Keratinocyte (primary cell): ENCODE measurements at regions not wholly inside any gene's neighbourhood (a gene's known extent, or its start where the extent isn't known, plus 50 kb on each side); places are given as distances from the start of the nearest gene placed in this dataset.

Source experiments
- DNase-seq: peaks from one replicate; pipeline ENCODE4 v3.0.0-alpha.2; 2011; ENCODE audit warnings: low read depth, missing footprints, low spot score
- FAIRE-seq: peaks from 2 replicates; lab custom pipeline; 2011; peaks lifted over from hg19 to GRCh38; lab: Jason Lieb, UNC
- H2AFZ ChIP-seq: 2 replicates; pipeline ENCODE4 v1.6.0; 2012; ENCODE audit warnings: low read length, control low read depth, inconsistent platforms; ENCODE audit not compliant: control insufficient read depth
- H3K27ac ChIP-seq: 2 replicates; pipeline ENCODE4 v1.5.1; 2011; ENCODE audit warnings: low read length; ENCODE audit not compliant: control insufficient read depth, insufficient read depth
- H3K27me3 ChIP-seq: 3 replicates; pipeline ENCODE4 v1.6.0; 2011; ENCODE audit warnings: low read length; ENCODE audit not compliant: control insufficient read depth, insufficient read depth; ENCODE audit errors: extremely low read depth
- H3K36me3 ChIP-seq, 2 experiments: 2 replicates in 1 of 2; 3 replicates in 1 of 2; pipeline ENCODE4 v1.5.1; 2011; ENCODE audit warnings: low read length in 2 of 2, mild to moderate bottlenecking in 1 of 2; ENCODE audit not compliant: control insufficient read depth in 2 of 2, insufficient read depth in 2 of 2; ENCODE audit errors: extremely low read depth in 1 of 2
- H3K4me1 ChIP-seq: 3 replicates; pipeline ENCODE4 v1.5.1; 2011; ENCODE audit warnings: low read length; ENCODE audit not compliant: control insufficient read depth, insufficient read depth; ENCODE audit errors: extremely low read depth
- H3K4me2 ChIP-seq: 3 replicates; pipeline ENCODE4 v1.6.0; 2011; ENCODE audit warnings: low read depth, low read length; ENCODE audit not compliant: control insufficient read depth, insufficient read depth; ENCODE audit errors: extremely low read depth
- H3K4me3 ChIP-seq, 3 experiments: fragments of 200-600 bp in 1 of 3; sonication (generic) in 1 of 3; 2 replicates in 2 of 3; 3 replicates in 1 of 3; pipeline ENCODE4 v1.5.1; 2011 to 2016; ENCODE audit warnings: low read length in 3 of 3, mild to moderate bottlenecking in 3 of 3, control low read depth in 2 of 3, inconsistent platforms in 1 of 3, low read depth in 1 of 3, mixed read lengths in 1 of 3, mixed run types in 1 of 3, moderate library complexity in 1 of 3; ENCODE audit not compliant: control insufficient read depth in 2 of 3, insufficient read depth in 2 of 3; ENCODE audit errors: extremely low read depth in 1 of 3
- H3K79me2 ChIP-seq: 2 replicates; pipeline ENCODE4 v1.6.0; 2012; ENCODE audit warnings: low read length; ENCODE audit not compliant: control insufficient read depth, insufficient read depth
- H3K9ac ChIP-seq: 3 replicates; pipeline ENCODE4 v1.6.0; 2011; ENCODE audit warnings: low read length; ENCODE audit not compliant: control insufficient read depth, insufficient read depth; ENCODE audit errors: extremely low read depth
- H3K9me1 ChIP-seq: 3 replicates; pipeline ENCODE4 v1.6.0; 2011; ENCODE audit warnings: low read length; ENCODE audit not compliant: control insufficient read depth, insufficient read depth; ENCODE audit errors: extremely low read depth
- H3K9me3 ChIP-seq: 2 replicates; pipeline ENCODE4 v1.5.1; 2012; ENCODE audit warnings: low read depth, low read length; ENCODE audit not compliant: control insufficient read depth
- H4K20me1 ChIP-seq: 3 replicates; pipeline ENCODE4 v1.6.0; 2011; ENCODE audit warnings: low read length; ENCODE audit not compliant: control insufficient read depth, insufficient read depth; ENCODE audit errors: extremely low read depth
- EZH2 ChIP-seq: IDR thresholded peaks from one replicate; pipeline ENCODE4 v1.6.1; 2012; ENCODE audit warnings: inconsistent platforms, mild to moderate bottlenecking, low read length, moderate library complexity
- dilution Hi-C: fragments of 300-500 bp; cut with MboI; formaldehyde crosslinking; loops from one replicate; pipeline ENCODE4 v1.7.0; 2020; ENCODE audit warnings: low sequenced_read_pairs; ENCODE audit not compliant: extremely low pct_ligation_motif_present
- TF ChIP-seq, protein P1 (sequence below), 3 experiments: IDR thresholded peaks in 1 of 3; conservative IDR thresholded peaks in 1 of 3; optimal IDR thresholded peaks in 1 of 3; 2 replicates in 2 of 3; 3 replicates in 1 of 3; pipeline versions ENCODE3 to v1.5.1; 2011; ENCODE audit warnings: low read length in 3 of 3, mild to moderate bottlenecking in 3 of 3, moderate library complexity in 2 of 3, control low read depth in 1 of 3, inconsistent platforms in 1 of 3; ENCODE audit not compliant: insufficient read depth in 2 of 3; ENCODE audit errors: extremely low read depth in 1 of 3

DNA sequence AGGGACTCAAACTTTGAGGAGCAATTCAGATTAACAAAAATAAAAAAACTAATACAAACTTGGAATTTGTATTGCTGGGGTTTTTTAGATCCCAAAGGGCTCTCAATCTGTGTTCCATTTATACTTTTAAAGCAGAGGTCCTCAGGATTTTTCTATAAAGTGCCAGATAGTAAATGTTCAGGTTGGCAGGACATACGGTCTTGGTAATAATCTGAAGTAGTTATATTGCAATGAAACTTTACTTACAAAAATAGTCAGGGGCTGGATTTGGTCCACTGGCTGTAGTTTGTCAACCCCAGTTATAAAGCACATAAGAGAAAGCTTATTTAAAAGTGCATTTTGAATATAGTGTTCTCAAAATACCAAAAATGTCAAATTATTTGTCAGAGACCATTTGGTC is 164.1 kb upstream of the CTSO start:
- peaks cover 10% of the 10 kb centered on the region for H3K4me1 ChIP-seq
- dilution Hi-C loops: no loop called here
- no peak overlapping the region for H3K27ac ChIP-seq
- DNase-seq (no peak), FAIRE-seq (no peak)
- no peaks in the 10 kb centered on the region for H3K9me1 ChIP-seq
- H3K4me3 ChIP-seq: no peak overlapping the region
- no peak overlapping the region for H2AFZ ChIP-seq
- no peaks in the 10 kb centered on the region for H3K9me3 ChIP-seq
- no peaks in the 10 kb centered on the region for H3K79me2 ChIP-seq
- no peak overlapping the region for H3K9ac ChIP-seq
- no peaks in the 10 kb centered on the region for H4K20me1 ChIP-seq
- TF ChIP-seq EZH2: no peak
- TF ChIP-seq, protein P1, sequence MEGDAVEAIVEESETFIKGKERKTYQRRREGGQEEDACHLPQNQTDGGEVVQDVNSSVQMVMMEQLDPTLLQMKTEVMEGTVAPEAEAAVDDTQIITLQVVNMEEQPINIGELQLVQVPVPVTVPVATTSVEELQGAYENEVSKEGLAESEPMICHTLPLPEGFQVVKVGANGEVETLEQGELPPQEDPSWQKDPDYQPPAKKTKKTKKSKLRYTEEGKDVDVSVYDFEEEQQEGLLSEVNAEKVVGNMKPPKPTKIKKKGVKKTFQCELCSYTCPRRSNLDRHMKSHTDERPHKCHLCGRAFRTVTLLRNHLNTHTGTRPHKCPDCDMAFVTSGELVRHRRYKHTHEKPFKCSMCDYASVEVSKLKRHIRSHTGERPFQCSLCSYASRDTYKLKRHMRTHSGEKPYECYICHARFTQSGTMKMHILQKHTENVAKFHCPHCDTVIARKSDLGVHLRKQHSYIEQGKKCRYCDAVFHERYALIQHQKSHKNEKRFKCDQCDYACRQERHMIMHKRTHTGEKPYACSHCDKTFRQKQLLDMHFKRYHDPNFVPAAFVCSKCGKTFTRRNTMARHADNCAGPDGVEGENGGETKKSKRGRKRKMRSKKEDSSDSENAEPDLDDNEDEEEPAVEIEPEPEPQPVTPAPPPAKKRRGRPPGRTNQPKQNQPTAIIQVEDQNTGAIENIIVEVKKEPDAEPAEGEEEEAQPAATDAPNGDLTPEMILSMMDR (optimal IDR thresholded peaks at IDR 0.05 in 1 of 3, IDR thresholded peaks at IDR 0.05 in 1 of 3, conservative IDR thresholded peaks at IDR 0.05 in 1 of 3; ENCODE audit: extremely low read depth in 1 of 3, insufficient read depth in 2 of 3, low read length in 3 of 3): no peak
- no peaks in the 10 kb centered on the region for H3K27me3 ChIP-seq
- no peak overlapping the region for H3K4me2 ChIP-seq
- no peaks in the 10 kb centered on the region for H3K36me3 ChIP-seq

DNA sequence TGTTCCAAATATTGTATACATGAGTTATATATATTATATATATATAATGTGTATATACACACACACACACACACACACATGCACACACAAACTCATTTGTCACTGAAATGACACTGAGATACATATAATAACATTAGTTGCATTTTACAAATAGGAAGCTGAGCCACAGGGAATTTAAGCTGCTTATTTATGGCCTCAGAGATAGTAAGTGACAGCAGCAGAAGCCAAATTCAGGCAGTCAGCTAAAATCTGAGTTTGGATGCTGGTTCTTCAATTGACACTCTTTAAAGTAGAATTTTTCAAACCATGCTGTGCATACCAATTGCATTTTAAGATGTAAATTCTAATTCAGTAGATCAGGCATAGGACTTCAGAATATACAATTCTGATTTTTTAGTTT is 163.3 kb upstream of the CTSO start:
- Histone ChIP-seq H3K9me3 (no peaks in the 10 kb centered on the region), H3K4me2 (no peak overlapping the region), H3K9me1 (no peaks in the 10 kb centered on the region), H4K20me1 (no peaks in the 10 kb centered on the region), H3K4me1 (peaks cover 10% of the 10 kb centered on the region), H3K9ac (no peak overlapping the region), H3K36me3 (no peaks in the 10 kb centered on the region), H3K27ac (no peak overlapping the region), H3K4me3 (no peak overlapping the region), H3K79me2 (no peaks in the 10 kb centered on the region), H2AFZ (no peak overlapping the region), H3K27me3 (no peaks in the 10 kb centered on the region)
- no peak for DNase-seq
- no peak for TF ChIP-seq EZH2
- TF ChIP-seq, protein P1 (optimal IDR thresholded peaks at IDR 0.05 in 1 of 3, IDR thresholded peaks at IDR 0.05 in 1 of 3, conservative IDR thresholded peaks at IDR 0.05 in 1 of 3; ENCODE audit: extremely low read depth in 1 of 3, insufficient read depth in 2 of 3, low read length in 3 of 3): no peak
- dilution Hi-C loops: no loop called here
- no peak for FAIRE-seq
